Astrocyte (in vitro differentiated cells and primary cell): ENCODE measurements at regions not wholly inside any gene's neighbourhood (a gene's known extent, or its start where the extent isn't known, plus 50 kb on each side); places are given as distances from the start of the nearest gene placed in this dataset.

ENCODE experiments used
- DNase-seq: peaks from one replicate; pipeline ENCODE4 v3.0.0-alpha.2; 2010; ENCODE audit warnings: low read depth
- FAIRE-seq: peaks from 2 replicates; lab custom pipeline; 2011; peaks lifted over from hg19 to GRCh38; lab: Jason Lieb, UNC
- H2AFZ ChIP-seq: 2 replicates; pipeline ENCODE4 v1.6.0; 2012; ENCODE audit warnings: low read depth, low read length, inconsistent platforms
- H3K27ac ChIP-seq: 2 replicates; pipeline ENCODE4 v1.5.1; 2011; ENCODE audit warnings: low read depth, low read length, inconsistent platforms
- H3K27me3 ChIP-seq: 2 replicates; pipeline ENCODE4 v1.6.0; 2011; ENCODE audit warnings: low read length, inconsistent platforms; ENCODE audit not compliant: insufficient read depth
- H3K36me3 ChIP-seq: 2 replicates; pipeline ENCODE4 v1.5.1; 2011; ENCODE audit warnings: low read length, inconsistent platforms; ENCODE audit not compliant: insufficient read depth
- H3K4me1 ChIP-seq: 2 replicates; pipeline ENCODE4 v1.5.1; 2011; ENCODE audit warnings: low read length, inconsistent platforms; ENCODE audit not compliant: insufficient read depth
- H3K4me2 ChIP-seq: 2 replicates; pipeline ENCODE4 v1.6.0; 2012; ENCODE audit warnings: low read length, inconsistent platforms
- H3K4me3 ChIP-seq: 2 replicates; pipeline ENCODE4 v1.5.1; 2011; ENCODE audit warnings: low read depth, mild to moderate bottlenecking, low read length, inconsistent platforms; ENCODE audit not compliant: insufficient read depth
- H3K79me2 ChIP-seq: 2 replicates; pipeline ENCODE4 v1.6.0; 2012; ENCODE audit warnings: mild to moderate bottlenecking, low read length, inconsistent platforms; ENCODE audit not compliant: insufficient read depth
- H3K9ac ChIP-seq: 2 replicates; pipeline ENCODE4 v1.6.0; 2012; ENCODE audit warnings: mild to moderate bottlenecking, low read length, inconsistent platforms
- H3K9me3 ChIP-seq: 2 replicates; pipeline ENCODE4 v1.5.1; 2012; ENCODE audit warnings: low read depth, mild to moderate bottlenecking, low read length, inconsistent platforms; ENCODE audit not compliant: insufficient read depth
- H4K20me1 ChIP-seq: 2 replicates; pipeline ENCODE4 v1.6.0; 2012; ENCODE audit warnings: low read length, inconsistent platforms; ENCODE audit not compliant: insufficient read depth
- H3K27ac Mint-ChIP-seq: one replicate; pipeline ENCODE4 v1.8.0; 2021; ENCODE audit warnings: mild to moderate bottlenecking, mixed read lengths; ENCODE audit not compliant: unreplicated experiment
- H3K27me3 Mint-ChIP-seq: one replicate; pipeline ENCODE4 v1.8.0; 2021; ENCODE audit warnings: low read depth, mixed read lengths; ENCODE audit not compliant: unreplicated experiment
- H3K36me3 Mint-ChIP-seq: one replicate; pipeline ENCODE4 v1.8.0; 2021; ENCODE audit warnings: low read depth, mixed read lengths; ENCODE audit not compliant: unreplicated experiment
- H3K4me1 Mint-ChIP-seq: one replicate; pipeline ENCODE4 v1.8.0; 2021; ENCODE audit warnings: low read depth, mixed read lengths; ENCODE audit not compliant: unreplicated experiment
- H3K4me3 Mint-ChIP-seq: one replicate; pipeline ENCODE4 v1.8.0; 2021; ENCODE audit warnings: mild to moderate bottlenecking, moderate library complexity, mixed read lengths; ENCODE audit not compliant: unreplicated experiment
- H3K9me3 Mint-ChIP-seq: one replicate; pipeline ENCODE4 v1.8.0; 2021; ENCODE audit warnings: mild to moderate bottlenecking, mixed read lengths; ENCODE audit not compliant: unreplicated experiment
- EZH2 ChIP-seq: IDR thresholded peaks from 2 replicates; pipeline ENCODE4 v1.6.1; 2012; ENCODE audit warnings: mild to moderate bottlenecking, low read length, inconsistent platforms; ENCODE audit not compliant: insufficient read depth
- TF ChIP-seq, protein P1 (sequence below): IDR thresholded peaks from 2 replicates; pipeline ENCODE4 v1.5.1; 2011; ENCODE audit warnings: low read depth, mild to moderate bottlenecking, inconsistent platforms, low read length, moderate library complexity; ENCODE audit not compliant: insufficient read depth

DNA sequence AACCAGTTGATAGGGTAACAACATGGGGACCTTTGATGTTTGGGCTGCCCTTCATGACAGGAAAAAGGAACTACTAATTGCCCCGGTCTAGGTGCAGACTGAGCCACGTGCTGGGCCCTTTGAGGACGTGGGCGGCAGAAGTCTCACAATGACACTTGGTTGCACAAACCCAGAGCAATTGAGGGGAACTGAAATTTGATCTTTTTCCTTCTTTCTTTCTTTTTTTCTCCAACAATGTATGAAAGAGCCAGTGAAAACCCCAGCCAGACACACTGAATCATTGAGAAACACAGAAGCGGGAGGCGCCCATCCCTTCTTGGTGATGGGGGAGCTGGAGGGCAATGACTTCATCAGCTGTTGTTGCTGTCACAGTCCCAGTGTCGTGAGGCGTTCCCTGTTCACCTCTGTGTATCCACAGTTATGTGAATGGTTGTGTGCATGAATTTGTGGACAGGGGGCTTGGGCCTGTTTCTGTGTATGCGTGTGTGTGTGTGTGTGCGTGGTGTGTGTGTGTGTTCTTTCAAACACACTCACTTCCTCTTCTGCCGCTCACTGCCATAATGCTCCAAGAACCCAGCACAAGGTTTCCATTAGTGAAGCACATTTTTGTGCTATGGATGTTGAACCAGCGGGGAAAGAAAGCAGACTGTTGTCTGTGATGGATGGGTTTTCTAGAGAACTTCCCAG lies 137.5 kb upstream of the CCND2 start:
- Histone ChIP-seq H4K20me1 (no peaks in the 10 kb centered on the region), H3K4me2 (no peak overlapping the region), H3K36me3 (no peaks in the 10 kb centered on the region), H3K79me2 (no peaks in the 10 kb centered on the region), H3K27ac (no peak overlapping the region), H2AFZ (no peak overlapping the region), H3K9me3 (no peaks in the 10 kb centered on the region), H3K27me3 (no peaks in the 10 kb centered on the region), H3K9ac (no peak overlapping the region), H3K4me3 (no peak overlapping the region), H3K4me1 (peaks cover 3% of the 10 kb centered on the region)
- peak overlapping the region; percentile 82 for H3K27ac Mint-ChIP-seq
- DNase-seq (no peak), FAIRE-seq (no peak)
- TF ChIP-seq EZH2: no peak
- TF ChIP-seq, protein P1, sequence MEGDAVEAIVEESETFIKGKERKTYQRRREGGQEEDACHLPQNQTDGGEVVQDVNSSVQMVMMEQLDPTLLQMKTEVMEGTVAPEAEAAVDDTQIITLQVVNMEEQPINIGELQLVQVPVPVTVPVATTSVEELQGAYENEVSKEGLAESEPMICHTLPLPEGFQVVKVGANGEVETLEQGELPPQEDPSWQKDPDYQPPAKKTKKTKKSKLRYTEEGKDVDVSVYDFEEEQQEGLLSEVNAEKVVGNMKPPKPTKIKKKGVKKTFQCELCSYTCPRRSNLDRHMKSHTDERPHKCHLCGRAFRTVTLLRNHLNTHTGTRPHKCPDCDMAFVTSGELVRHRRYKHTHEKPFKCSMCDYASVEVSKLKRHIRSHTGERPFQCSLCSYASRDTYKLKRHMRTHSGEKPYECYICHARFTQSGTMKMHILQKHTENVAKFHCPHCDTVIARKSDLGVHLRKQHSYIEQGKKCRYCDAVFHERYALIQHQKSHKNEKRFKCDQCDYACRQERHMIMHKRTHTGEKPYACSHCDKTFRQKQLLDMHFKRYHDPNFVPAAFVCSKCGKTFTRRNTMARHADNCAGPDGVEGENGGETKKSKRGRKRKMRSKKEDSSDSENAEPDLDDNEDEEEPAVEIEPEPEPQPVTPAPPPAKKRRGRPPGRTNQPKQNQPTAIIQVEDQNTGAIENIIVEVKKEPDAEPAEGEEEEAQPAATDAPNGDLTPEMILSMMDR: no peak
- H3K27me3 Mint-ChIP-seq: peaks cover 4% of the 10 kb centered on the region
- H3K4me3 Mint-ChIP-seq: no peak overlapping the region
- peaks cover 2% of the 10 kb centered on the region for H3K9me3 Mint-ChIP-seq
- H3K36me3 Mint-ChIP-seq: peaks cover 2% of the 10 kb centered on the region
- peaks cover 30% of the 10 kb centered on the region for H3K4me1 Mint-ChIP-seq

- Histone ChIP-seq H3K4me2 (no peak overlapping the region), H3K36me3 (no peaks in the 10 kb centered on the region), H3K4me1 (peaks cover 3% of the 10 kb centered on the region), H2AFZ (no peak overlapping the region), H4K20me1 (no peaks in the 10 kb centered on the region), H3K4me3 (no peak overlapping the region), H3K9ac (no peak overlapping the region), H3K79me2 (no peaks in the 10 kb centered on the region), H3K27ac (no peak overlapping the region), H3K9me3 (no peaks in the 10 kb centered on the region), H3K27me3 (no peaks in the 10 kb centered on the region)
- no peak for DNase-seq
- no peak for FAIRE-seq
- no peaks in the 10 kb centered on the region for H3K27me3 Mint-ChIP-seq
- H3K9me3 Mint-ChIP-seq: no peaks in the 10 kb centered on the region
- TF ChIP-seq, protein P1: no peak
- TF ChIP-seq EZH2: no peak
- peak overlapping the region; percentile 78 for H3K27ac Mint-ChIP-seq
- H3K36me3 Mint-ChIP-seq: peaks cover 2% of the 10 kb centered on the region
- peak overlapping the region; percentile 40 for H3K4me3 Mint-ChIP-seq
- peaks cover 30% of the 10 kb centered on the region for H3K4me1 Mint-ChIP-seq
Observed at GRCh38 chr12:4134448-4135263, 138.9 kb upstream of the CCND2 start.
